Smooth muscle cell (in vitro differentiated cells): ENCODE measurements at regions not wholly inside any gene's neighbourhood (a gene's known extent, or its start where the extent isn't known, plus 50 kb on each side); places are given as distances from the start of the nearest gene placed in this dataset.

Experiments
- DNase-seq: peaks from one replicate; lab custom pipeline; 2025; ENCODE audit not compliant: unreplicated experiment; lab: John Stamatoyannopoulos, UW
- H2AFZ ChIP-seq: fragments of 200-600 bp; sonication (generic); 2 replicates; pipeline ENCODE4 v1.6.0; 2016; ENCODE audit warnings: antibody characterized with exemption, low read depth, mild to moderate bottlenecking
- H3F3A ChIP-seq: fragments of 200-600 bp; sonication (generic); 2 replicates; pipeline ENCODE4 v1.6.0; 2017; ENCODE audit warnings: antibody characterized with exemption, low read depth
- H3K27ac ChIP-seq: fragments of 200-600 bp; sonication (generic); 2 replicates; pipeline ENCODE4 v1.5.1; 2016; ENCODE audit warnings: low read depth, mild to moderate bottlenecking
- H3K27me3 ChIP-seq: fragments of 200-600 bp; sonication (generic); 2 replicates; pipeline ENCODE4 v1.6.1; 2016; ENCODE audit warnings: low read depth, mild to moderate bottlenecking
- H3K36me3 ChIP-seq: fragments of 200-600 bp; sonication (generic); 2 replicates; pipeline ENCODE4 v1.5.1; 2016; ENCODE audit warnings: low read depth
- H3K4me1 ChIP-seq: fragments of 200-600 bp; sonication (generic); 2 replicates; pipeline ENCODE4 v1.5.1; 2016; ENCODE audit warnings: low read depth
- H3K4me2 ChIP-seq: fragments of 200-600 bp; sonication (generic); 2 replicates; pipeline ENCODE4 v1.6.0; 2016; ENCODE audit warnings: mild to moderate bottlenecking
- H3K4me3 ChIP-seq: fragments of 200-600 bp; sonication (generic); 2 replicates; pipeline ENCODE4 v1.5.1; 2016; ENCODE audit warnings: mild to moderate bottlenecking
- H3K79me2 ChIP-seq: fragments of 200-600 bp; sonication (generic); 2 replicates; pipeline ENCODE4 v1.6.0; 2016; ENCODE audit warnings: low read depth, mild to moderate bottlenecking
- H3K9ac ChIP-seq: fragments of 200-600 bp; sonication (generic); 2 replicates; pipeline ENCODE4 v1.6.0; 2016; ENCODE audit warnings: low read depth
- H3K9me3 ChIP-seq: fragments of 200-600 bp; sonication (generic); replicated peaks from 2 replicates; pipeline ENCODE4 v1.5.1; 2016; ENCODE audit warnings: low read depth
- H4K20me1 ChIP-seq: fragments of 200-600 bp; sonication (generic); 2 replicates; pipeline ENCODE4 v1.6.0; 2016; ENCODE audit warnings: low read depth
- CTCF ChIP-seq: fragments of 200-600 bp; sonication (generic); IDR thresholded peaks from 2 replicates; pipeline ENCODE4 v1.5.1; 2017; ENCODE audit warnings: borderline replicate concordance, mild to moderate bottlenecking, antibody characterized with exemption; ENCODE audit not compliant: insufficient read depth, poor library complexity, severe bottlenecking
- WGBS: methylation state at CpG from one replicate; pipeline ENCODE4 v1.1.7; 2016; ENCODE audit warnings: low lambda C conversion rate; 5-methylcytosine and 5-hydroxymethylcytosine counted together

- Histone ChIP-seq H2AFZ (no peak overlapping the region), H3F3A (no peaks in the 10 kb centered on the region), H4K20me1 (no peaks in the 10 kb centered on the region), H3K79me2 (no peaks in the 10 kb centered on the region), H3K9ac (no peak overlapping the region), H3K27ac (no peak overlapping the region), H3K9me3 (no peaks in the 10 kb centered on the region), H3K4me1 (no peaks in the 10 kb centered on the region), H3K27me3 (no peaks in the 10 kb centered on the region), H3K36me3 (no peaks in the 10 kb centered on the region), H3K4me3 (no peak overlapping the region), H3K4me2 (no peak overlapping the region)
- TF ChIP-seq CTCF: no peak
- no peak for DNase-seq
- 83% methylated on average over 2 of the region's 2 CpGs for WGBS
These were observed 243.2 kb downstream of the ALX1 start for GRCh38 chr12:85523197-85523596.

- WGBS: 80% methylated on average over 2 of the region's 2 CpGs
- no peak overlapping the region for H3K4me3 ChIP-seq
These were observed 247.2 kb downstream of the ALX1 start for GRCh38 chr12:85527192-85527591.

GRCh38 chr12:85529896-85530295 is 249.9 kb downstream of the ALX1 start:
- no peaks in the 10 kb centered on the region for H3F3A ChIP-seq
- H3K9ac ChIP-seq: no peak overlapping the region
- H3K27ac ChIP-seq: no peak overlapping the region
- no peaks in the 10 kb centered on the region for H3K4me1 ChIP-seq
- TF ChIP-seq CTCF: no peak
- DNase-seq: no peak
- no peaks in the 10 kb centered on the region for H3K36me3 ChIP-seq
- H3K9me3 ChIP-seq: no peaks in the 10 kb centered on the region
- H3K27me3 ChIP-seq: no peaks in the 10 kb centered on the region
- H3K4me3 ChIP-seq: no peak overlapping the region
- WGBS: 88% methylated on average over 1 of the region's 1 CpG
- H3K79me2 ChIP-seq: no peaks in the 10 kb centered on the region
- no peaks in the 10 kb centered on the region for H4K20me1 ChIP-seq
- H3K4me2 ChIP-seq: no peak overlapping the region
- H2AFZ ChIP-seq: no peak overlapping the region

More at GRCh38 chr12:85527192-85527591, 247.2 kb downstream of the ALX1 start:
- Histone ChIP-seq H3K4me1 (no peaks in the 10 kb centered on the region), H2AFZ (no peak overlapping the region), H3K79me2 (no peaks in the 10 kb centered on the region), H3K9me3 (no peaks in the 10 kb centered on the region), H3K9ac (no peak overlapping the region), H3K4me2 (no peak overlapping the region), H3K27ac (no peak overlapping the region), H4K20me1 (no peaks in the 10 kb centered on the region), H3K36me3 (no peaks in the 10 kb centered on the region), H3K27me3 (no peaks in the 10 kb centered on the region), H3F3A (no peaks in the 10 kb centered on the region)
- no peak for TF ChIP-seq CTCF
- DNase-seq: no peak

- Histone ChIP-seq H3F3A (no peaks in the 10 kb centered on the region), H4K20me1 (no peaks in the 10 kb centered on the region), H3K79me2 (no peaks in the 10 kb centered on the region), H3K4me1 (no peaks in the 10 kb centered on the region), H3K9me3 (no peaks in the 10 kb centered on the region), H3K4me3 (no peak overlapping the region), H3K4me2 (no peak overlapping the region), H2AFZ (no peak overlapping the region), H3K36me3 (no peaks in the 10 kb centered on the region), H3K27me3 (no peaks in the 10 kb centered on the region), H3K9ac (no peak overlapping the region), H3K27ac (no peak overlapping the region)
- no peak for TF ChIP-seq CTCF
- WGBS: 91% methylated on average over 4 of the region's 4 CpGs
- DNase-seq: no peak
These were observed 250.4 kb downstream of the ALX1 start for GRCh38 chr12:85530456-85530855.
